Stimulated activated CD4-positive, alpha-beta T cell treated with anti-CD3 and anti-CD28 coated beads, Interleukin-15, amount 100 ng/mL, for 48 hours (primary cell): ENCODE measurements at regions not wholly inside any gene's neighbourhood (a gene's known extent, or its start where the extent isn't known, plus 50 kb on each side); places are given as distances from the start of the nearest gene placed in this dataset.
"Not testable (repeated sequence)": the region's sequence is repeated elsewhere in the genome, so short reads cannot be mapped to it uniquely, and the experiment has no call there.

Source experiments
- DNase-seq, 2 donors: peaks; one replicate each; pipeline ENCODE4 v3.0.0-alpha.2; 2020; ENCODE audit warnings: low read depth in 2 of 2

DNA sequence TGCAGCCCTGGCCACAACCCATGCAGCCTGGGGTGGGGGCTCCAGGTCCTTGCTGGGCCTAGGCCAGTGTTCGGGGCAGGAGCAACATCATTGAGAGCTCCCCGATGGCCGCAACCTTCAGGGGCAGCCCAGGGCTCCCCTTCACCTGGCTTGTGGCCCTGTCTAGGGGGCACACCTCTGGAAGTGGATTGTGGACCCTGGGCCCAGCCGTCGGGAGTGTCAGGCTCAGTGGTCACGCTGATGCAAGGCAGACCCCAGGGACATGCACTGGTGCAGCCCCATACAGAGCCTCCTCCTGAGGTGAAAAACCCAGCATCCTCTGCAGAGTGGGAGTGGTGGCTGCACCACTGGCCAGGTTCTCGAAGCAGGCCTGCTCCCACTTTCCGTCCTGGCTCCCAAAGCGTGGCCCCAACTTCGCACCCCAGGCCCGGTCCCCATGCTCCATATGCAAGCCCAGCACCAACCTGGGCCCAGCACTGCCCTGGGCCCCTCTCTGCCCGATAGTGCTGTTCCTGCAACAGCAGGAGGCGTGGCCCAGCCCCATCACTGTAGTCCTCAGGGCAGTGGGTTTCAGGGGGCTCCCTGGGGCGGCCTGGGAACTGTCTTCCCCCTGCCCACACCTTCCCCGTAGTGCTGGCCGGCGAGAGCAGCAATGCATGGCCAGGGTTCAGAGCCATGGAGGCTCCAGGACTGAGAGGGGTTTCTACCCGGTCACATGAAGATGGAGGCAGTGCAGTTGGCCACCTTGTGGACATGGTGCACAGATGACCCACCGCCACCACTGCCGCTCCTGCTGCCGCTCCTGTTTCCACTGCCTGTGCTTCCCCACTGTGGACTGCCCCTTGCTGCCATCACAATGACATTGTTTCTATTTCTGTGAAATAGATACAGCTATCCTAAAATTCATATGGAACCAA, 303.9 kb upstream of the NRG3 start:
- DNase-seq: no peak

DNA sequence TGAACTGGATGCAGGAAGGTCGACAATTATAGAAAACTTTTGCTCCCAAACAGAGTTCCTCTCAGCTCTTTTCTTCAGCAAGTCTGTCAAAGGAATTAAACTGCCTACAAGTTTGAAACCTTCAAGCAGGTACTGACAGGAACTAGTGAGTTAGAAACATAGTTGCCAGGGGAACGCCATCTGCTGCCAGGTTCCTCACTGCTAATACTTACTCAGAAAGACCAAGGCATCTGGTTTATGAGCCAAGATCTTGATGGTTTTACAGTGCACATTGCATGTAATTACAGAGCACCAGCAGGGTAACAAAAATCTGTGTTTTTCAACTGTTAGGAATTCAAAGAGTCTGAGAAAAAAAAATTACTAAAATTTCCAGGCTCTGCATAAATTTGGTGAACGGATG, 300.0 kb upstream of the NRG3 start:
- DNase-seq: no peak

DNA sequence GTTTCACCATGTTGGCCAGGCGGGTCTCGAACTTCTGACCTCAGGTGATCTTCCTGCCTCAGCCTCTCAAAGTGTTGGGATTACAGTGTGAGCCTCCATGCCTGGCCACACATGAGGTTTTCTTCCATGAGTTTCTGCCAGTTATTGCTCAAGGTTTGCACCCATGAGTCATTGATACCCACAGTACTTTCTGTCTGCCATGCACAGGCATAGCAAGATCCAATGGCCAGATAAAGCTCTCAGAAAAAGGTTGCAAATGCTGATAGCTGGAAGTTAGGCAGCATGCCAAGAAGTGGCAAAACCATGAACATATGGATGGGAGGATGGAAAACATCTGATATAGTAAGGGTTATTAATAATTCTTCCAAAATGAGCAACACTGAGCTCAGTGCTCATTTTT, 298.7 kb upstream of the NRG3 start:
- DNase-seq: no peak

DNA sequence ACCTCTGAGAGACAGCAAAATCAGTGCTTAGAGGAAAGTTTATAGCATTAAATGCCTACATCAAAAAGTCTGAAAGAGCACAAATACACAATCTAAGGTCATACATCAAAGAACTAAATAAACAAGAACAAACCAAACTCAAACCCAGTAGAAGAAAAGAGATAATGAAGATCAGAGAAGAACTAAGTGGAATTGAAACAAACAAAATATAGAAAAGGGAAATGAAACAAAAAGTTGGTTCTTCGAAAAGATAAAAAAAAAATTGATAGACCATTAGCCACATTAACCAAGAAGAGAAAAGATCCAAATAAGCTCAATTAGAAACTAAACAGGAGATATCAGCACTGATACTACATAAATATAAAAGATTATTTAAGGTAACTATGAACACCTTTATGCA, 280.0 kb upstream of the NRG3 start:
- DNase-seq: no peak

DNA sequence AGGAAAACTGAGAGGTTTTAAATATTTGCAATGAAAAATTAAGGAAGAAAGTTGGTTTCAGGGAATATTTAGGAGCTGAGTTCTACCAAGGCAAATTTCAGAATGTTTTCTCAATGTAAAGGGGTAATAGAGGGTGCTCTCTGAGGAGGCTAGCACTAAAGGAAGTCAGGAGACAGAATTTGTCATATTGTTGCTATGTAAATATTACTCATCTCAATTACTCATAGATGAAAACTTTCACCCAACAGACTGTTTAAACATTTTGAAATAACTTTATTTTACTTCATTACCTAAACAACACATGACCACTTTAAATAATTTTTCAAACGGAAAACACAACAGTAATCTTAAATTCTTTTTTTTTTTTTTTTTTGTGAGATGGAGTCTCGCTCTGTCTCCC, 274.8 kb upstream of the NRG3 start:
- no peak for DNase-seq

DNA sequence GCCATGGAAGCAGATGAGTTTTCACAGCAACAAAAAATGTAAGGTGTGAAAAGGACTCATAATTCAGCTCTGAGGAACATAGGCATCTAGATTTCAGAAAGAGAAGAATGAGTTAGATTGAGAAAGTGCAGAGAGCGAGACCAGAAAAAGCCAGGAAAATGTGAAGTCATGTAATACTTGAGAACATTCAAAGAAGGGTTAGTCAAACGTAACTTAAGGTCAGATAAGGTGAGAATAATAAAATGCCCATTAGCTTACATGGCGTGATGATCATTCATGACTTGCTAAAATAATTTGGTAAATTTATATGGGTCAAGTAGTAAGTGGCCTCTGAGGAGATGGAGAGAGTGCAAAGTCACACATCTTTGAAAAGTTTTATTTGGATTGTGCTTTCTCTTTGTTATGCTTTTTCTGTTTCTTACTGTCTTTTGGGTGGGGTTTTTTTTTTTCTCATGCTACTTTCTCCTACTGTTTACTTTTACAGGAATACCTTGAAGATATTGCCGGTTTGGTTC, 271.8 kb upstream of the NRG3 start:
- no peak for DNase-seq

DNA sequence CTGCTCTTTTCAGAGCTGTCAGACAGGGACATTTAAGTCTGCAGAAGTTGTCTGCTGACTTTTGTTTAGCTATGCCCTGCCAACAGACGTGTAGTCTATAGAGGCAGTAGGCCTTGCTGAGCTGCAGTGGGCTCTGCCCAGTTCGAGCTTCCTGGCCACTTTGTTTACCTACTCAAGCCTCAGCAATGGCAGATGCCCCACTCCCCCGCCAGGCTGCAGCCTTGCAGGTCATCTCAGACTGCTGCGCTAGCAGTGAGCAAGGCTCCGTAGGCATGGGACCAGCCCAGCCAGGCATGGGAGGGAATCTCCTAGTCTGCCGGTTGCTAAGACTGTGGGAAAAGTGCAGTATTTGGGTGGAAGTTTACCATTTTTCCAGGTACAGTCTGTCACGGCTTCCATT, 230.5 kb upstream of the NRG3 start:
- not testable (repeated sequence) for DNase-seq

DNA sequence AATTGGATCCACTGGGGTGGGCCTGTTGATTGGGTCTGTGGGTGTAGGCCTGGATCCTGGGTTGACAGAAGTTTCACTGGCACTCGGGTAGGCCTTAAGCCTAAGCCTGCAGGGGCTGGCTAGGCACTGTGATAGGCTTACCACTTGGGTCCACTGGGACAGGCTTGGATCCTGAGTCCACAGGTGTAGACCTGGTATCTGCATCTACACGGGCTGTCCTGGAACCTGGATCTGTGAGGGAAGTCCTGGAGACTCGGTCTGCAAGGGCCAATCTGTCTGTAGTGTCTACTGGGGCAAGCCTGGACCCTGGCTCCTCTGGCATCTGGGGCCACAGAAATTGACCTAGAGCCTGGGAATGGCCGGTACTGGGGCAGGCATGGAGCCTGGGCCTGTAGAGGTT, 219.0 kb upstream of the NRG3 start:
- no peak for DNase-seq

DNA sequence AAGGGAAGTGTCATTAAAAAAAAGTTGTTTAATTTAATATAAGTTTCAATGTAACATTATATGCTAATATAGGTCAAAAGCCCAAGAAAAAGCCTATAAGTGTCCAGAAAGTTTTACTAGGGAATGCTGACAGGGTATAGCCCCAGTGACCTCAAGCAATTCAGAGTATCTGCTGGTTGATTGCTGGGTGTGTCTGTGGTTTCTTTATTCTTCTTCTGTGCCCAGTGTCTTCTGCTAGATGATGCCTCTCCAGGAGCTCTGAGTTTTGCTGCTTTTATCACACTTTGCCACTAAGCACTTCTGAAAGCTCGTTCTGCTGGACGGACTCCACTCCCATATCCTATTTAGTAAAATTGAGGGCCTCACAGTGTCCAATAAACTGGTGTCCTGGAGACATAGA, 212.2 kb upstream of the NRG3 start:
- no peak for DNase-seq

DNA sequence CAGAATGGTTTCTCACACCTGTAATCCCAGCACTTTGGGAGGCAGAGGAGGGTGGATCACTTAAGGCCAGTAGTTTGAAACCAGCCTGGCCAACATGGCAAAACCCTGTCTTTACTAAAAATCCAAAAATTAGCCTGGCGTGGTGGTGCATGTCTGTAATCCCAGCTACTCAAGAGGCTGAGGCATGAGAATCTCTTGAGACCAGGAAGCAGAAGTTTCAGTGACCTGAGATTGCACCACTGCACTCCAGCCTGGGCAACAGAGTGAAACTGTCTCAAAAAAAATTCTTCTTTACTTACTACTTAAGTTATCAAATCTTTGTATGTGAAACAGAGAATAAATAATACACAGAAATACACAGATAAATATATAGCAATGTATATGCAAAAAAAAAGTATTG, 210.2 kb upstream of the NRG3 start:
- DNase-seq: not testable (repeated sequence)

DNA sequence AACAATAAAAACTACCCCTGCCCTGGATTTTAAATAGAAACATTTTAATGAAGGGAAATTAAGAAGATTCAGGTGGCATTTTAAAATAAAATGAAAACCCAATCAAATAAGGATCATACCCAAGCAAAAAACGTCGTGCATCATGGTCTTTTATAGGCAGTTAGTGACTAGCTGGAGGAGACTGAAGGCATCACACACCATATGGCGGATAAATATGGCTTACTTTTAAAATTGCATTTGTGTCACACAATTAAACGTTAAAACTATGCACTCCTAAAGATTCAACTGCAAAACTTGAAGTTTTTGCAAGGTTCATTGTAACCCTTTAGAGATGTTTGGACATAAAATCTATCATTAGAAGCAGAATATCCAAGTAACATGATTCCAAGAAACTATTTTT, 200.1 kb upstream of the NRG3 start:
- no peak for DNase-seq

DNA sequence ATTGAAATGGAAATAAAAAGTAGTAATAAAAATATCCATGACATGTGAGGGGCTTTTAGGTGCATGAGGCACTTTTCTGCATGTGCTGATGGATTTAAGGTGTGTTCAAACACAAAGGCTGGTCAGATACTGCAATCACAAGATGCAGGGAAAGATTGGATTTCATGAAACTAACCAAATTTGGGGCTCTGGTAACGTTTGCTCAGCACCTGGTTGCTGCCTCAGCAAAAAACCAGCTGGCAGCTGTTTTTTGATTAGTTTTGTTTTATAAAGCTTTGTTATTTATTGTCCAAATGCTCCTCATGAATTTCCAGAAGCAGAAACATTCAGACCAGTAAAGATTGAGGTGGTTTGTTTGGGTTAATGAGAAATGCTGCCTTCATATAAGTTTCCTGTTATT, 195.7 kb upstream of the NRG3 start:
- DNase-seq: no peak

DNA sequence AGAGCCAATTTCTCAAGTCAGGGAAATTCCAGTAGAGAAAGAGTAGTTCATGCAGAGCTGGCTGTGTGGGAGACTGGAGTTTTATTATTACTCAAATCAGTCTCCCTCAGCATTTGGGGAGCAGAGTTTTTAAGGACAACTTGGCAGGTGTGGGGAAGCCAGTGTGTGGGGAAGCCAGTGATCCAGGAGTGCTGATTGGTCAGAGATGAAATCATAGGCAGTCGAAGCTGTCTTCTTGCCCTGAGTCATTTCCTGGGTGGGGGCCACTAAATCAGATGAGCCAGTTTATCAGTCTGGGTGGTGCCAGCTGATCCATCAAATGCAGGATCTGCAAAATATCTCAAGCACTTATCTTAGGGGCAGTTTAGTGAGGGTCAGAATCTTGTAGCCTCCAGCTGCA, 194.6 kb upstream of the NRG3 start:
- no peak for DNase-seq

DNA sequence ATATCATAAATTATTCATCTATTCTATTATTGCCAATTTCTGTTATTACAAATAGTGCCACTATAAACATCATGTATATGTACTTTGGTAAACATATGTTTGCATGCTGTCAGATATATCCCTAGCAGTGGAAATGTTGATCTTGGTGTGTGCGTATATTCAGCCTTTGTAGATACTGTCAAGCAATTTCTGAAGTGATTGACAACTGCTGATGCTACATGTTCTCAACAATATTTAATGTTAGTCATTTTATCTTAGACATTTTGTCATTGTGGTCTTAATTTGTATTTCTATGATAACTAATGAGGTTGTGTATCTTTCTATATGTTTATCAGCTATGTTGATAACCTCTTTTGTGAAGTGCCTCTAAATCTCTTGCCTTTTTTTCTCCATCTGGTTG, 186.5 kb upstream of the NRG3 start:
- DNase-seq: no peak

DNA sequence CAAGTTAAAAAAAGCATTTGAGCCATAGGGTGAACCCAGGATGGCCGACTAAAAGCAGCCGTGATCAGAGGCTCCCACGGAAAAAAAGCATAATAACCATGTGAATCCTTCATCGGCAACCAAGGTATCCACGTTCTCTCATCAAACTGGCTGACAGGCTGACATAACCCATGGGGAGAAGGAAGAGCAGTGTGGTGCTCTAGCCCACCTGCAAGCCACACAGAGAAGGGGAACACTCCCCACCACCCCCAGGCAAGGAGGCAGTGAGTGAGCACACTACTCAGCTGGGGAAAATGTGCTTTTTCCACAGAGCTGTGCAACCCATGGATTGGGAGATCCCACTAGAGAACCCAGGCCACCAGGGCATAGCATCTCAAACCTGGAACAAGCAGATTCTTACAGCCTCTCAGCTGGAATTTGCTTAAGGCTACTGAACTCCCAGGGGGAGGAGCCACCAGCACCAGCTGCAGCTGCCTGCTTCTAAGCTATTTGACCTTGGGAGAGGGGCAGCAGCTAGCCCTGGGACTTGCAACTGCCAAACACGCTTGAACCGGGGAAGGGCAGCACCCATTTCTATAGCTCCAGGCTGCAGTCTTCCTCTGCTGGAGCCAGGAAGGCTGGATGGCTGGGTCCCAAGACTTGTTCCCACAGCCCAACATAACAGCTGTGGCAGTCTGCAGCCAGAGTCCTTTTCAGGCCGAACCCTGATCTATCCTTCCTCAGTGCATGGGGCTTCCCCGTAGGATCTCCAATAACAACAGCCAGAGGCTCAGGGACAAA, 178.2 kb upstream of the NRG3 start:
- DNase-seq: no peak

DNA sequence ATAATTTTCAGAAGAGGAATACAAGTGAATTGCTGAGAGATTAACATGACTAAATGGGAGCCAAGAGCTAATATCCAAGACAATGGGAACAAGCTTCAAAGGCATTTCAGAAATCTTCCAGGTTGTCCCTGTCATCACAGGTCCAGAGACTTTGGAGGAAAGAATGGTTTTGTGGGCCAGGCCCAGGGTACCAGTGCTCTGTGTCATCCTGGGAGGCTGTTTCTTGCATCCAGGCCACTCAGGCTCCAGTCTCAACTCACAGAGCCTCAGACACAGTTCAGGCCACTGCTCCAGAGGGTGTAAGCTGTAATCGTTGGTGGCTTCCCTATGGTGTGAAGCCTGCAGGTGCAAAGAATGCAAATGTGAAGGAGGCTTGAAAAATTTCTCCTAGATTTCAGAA, 170.4 kb upstream of the NRG3 start:
- no peak for DNase-seq

DNA sequence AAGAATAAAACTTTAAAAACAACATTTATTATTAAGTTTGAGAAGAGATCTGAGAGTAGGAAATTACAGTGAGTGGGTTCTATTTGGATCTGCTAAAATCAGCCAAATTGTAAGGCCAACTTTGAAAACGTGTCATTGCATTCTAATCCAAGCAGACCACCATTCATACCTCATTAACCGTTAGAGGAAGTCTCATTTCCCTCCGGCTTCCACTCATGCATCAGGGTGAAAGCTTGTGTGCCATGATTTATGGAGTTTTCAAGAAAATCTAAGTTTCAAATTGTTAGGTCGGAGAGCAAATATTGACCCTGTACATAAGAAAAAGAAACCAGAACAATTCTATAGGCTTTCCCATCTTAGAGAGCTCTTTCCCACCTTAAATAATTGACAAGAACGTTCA, 166.6 kb upstream of the NRG3 start:
- no peak for DNase-seq

DNA sequence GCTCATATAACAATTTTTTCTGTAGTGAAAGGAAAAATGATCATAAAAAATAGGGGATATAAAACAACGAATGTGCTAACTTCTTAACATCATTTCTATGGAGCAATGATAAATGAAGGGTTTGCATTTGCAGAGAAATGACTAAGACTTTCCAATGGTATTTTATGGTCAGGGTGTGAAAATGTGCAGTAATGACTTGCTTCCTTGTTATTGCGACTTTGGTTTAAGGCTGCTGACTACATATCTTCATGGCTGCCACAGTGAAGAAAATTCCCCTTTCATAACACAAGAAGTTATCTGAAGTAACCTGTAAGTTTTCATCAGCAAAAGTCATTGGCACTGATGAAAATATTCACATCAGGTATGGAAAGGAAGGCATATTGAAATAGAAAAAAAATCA, 166.1 kb upstream of the NRG3 start:
- no peak for DNase-seq

DNA sequence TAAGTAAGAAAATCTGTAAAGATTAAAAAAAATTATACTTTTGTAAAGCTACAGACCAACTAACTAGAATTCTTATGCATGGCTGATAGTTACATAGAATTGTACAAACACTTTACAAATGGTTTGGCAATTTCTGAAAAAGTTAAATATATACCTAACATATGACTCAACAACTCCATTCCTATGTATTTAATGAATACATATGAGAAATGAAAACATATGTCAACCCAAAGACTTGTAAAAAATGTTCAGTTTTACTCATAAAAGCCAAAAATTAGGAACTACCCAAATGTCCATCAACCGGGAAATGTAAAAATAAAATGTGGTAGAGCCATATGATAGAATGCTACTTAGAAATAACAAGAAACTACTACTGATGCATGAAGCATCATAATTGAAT, 152.6 kb upstream of the NRG3 start:
- DNase-seq: no peak

DNA sequence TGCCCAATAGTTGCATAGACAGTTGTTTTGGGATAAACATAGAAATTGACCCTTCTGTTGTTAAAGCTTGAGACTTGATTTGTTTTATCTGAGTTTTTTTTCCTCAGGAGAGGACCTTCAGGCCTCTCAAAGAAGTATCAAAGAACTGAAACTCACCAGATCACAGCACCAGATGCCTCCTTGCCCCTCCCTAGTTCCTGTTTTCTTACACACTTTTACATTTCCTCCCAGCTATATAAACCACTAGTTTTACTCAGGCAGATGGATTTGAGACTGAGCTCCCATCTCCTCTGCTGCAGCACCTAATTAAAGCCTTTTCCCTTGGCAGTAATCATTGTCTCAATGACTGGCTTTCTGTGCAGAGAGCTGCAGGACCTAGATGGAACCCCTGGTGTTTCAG, 150.6 kb upstream of the NRG3 start:
- DNase-seq: no peak

DNA sequence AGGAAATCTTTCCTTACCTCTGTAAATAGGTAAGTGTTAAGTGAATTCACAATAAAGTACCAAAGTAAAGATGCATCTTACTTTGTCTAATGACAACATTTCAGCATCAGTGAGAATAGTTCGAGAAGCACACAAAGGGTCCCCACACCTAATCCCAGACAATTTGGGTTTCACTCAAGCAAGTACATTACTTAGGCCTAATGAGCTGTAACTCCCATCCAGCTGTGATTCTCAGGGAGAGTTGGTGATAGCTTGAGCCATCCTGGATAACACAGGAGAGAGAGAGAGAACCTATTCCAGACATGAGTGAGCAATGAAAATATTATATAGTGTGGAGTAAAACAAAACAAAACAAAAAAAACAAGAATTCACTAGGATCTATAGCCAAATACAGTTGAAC, 149.1 kb upstream of the NRG3 start:
- no peak for DNase-seq

DNA sequence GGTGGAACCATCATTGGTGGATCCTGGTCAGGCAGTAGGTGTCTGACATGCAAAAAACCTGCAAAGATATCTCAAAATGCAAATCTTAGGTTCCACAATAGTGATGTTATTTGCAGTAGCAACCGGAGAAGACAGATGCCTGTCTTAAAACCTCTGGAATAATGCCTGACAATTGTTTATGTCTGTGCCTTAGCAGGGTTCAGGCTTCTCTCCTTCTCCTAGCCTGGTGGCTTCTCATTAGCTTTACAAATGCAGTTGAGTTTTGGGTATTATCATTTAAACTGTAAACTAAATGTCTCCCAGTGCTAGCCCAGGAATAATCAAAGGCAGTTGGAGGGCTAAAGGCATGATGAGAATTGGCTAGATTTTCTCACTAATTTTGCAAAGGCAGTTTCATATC, 146.3 kb upstream of the NRG3 start:
- DNase-seq: no peak

DNA sequence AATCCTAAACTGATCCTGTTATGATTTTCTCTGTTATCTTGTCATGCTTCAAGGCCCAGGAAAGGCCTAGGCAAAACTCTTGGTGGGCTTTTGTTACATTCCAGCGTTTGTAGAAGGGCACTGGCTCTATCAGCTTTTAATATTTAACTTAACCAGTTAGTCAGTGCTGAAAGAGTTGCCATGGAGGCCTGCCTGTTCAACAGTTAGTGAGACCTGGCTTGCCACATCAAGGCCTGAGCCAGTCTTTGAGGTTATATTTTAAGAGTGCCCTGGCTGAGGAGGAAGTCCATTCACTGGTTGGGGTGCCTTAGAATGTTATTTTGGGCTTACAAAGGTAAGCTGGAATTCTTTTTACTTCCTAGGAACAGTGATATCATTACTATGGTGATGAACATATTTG, 144.1 kb upstream of the NRG3 start:
- no peak for DNase-seq
